Glutamatergic neuron (in vitro differentiated cells): ENCODE measurements at regions not wholly inside any gene's neighbourhood (a gene's known extent, or its start where the extent isn't known, plus 50 kb on each side); places are given as distances from the start of the nearest gene placed in this dataset.

ENCODE experiments used
- DNase-seq: peaks from one replicate; pipeline ENCODE4 v3.0.0; 2022
- H3K27ac Mint-ChIP-seq: one replicate; pipeline ENCODE4 v1.8.0; 2020; ENCODE audit warnings: mild to moderate bottlenecking, mixed read lengths, inconsistent platforms; ENCODE audit not compliant: unreplicated experiment
- H3K27me3 Mint-ChIP-seq: one replicate; pipeline ENCODE4 v1.8.0; 2020; ENCODE audit warnings: mild to moderate bottlenecking, moderate library complexity, mixed read lengths, inconsistent platforms; ENCODE audit not compliant: unreplicated experiment
- H3K36me3 Mint-ChIP-seq: one replicate; pipeline ENCODE4 v1.8.0; 2020; ENCODE audit warnings: mild to moderate bottlenecking, mixed read lengths, inconsistent platforms; ENCODE audit not compliant: unreplicated experiment
- H3K4me1 Mint-ChIP-seq: one replicate; pipeline ENCODE4 v1.8.0; 2020; ENCODE audit warnings: mild to moderate bottlenecking, low read depth, mixed read lengths, inconsistent platforms; ENCODE audit not compliant: unreplicated experiment
- H3K4me3 Mint-ChIP-seq: one replicate; pipeline ENCODE4 v1.8.0; 2020; ENCODE audit warnings: mild to moderate bottlenecking, mixed read lengths, inconsistent platforms; ENCODE audit not compliant: unreplicated experiment
- H3K9me3 Mint-ChIP-seq: one replicate; pipeline ENCODE4 v1.8.0; 2020; ENCODE audit warnings: mild to moderate bottlenecking, moderate library complexity, mixed read lengths, inconsistent platforms; ENCODE audit not compliant: unreplicated experiment
- TF ChIP-seq, protein P1 (sequence below): fragments of 200-600 bp; sonication (generic); IDR thresholded peaks from one replicate; pipeline ENCODE4 v1.5.0; 2021; ENCODE audit not compliant: partially characterized antibody, unreplicated experiment

DNA sequence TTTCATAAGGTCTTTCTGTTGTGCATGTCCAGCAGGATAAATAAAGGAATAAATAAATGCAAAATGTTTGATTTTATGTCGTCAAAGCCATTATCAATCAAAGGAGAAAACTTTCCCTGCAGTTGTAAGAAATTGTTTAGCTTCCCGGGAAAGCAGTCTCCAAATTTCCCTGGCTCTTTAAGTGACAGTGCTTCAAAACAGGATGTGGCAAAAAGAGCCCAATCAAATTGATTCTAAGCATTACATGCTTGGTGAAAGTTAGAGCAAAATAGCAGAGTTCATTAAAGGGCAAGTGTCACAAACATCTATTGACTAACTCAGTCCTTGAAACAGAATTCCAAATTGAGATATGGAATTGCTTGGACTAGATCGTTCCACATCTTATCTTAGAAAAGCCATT, 704.1 kb downstream of the PRELID2 start:
- no peaks in the 10 kb centered on the region for H3K4me1 Mint-ChIP-seq
- no peaks in the 10 kb centered on the region for H3K9me3 Mint-ChIP-seq
- no peaks in the 10 kb centered on the region for H3K36me3 Mint-ChIP-seq
- no peak overlapping the region for H3K27ac Mint-ChIP-seq
- H3K4me3 Mint-ChIP-seq, result no peak overlapping the region
- TF ChIP-seq, protein P1, sequence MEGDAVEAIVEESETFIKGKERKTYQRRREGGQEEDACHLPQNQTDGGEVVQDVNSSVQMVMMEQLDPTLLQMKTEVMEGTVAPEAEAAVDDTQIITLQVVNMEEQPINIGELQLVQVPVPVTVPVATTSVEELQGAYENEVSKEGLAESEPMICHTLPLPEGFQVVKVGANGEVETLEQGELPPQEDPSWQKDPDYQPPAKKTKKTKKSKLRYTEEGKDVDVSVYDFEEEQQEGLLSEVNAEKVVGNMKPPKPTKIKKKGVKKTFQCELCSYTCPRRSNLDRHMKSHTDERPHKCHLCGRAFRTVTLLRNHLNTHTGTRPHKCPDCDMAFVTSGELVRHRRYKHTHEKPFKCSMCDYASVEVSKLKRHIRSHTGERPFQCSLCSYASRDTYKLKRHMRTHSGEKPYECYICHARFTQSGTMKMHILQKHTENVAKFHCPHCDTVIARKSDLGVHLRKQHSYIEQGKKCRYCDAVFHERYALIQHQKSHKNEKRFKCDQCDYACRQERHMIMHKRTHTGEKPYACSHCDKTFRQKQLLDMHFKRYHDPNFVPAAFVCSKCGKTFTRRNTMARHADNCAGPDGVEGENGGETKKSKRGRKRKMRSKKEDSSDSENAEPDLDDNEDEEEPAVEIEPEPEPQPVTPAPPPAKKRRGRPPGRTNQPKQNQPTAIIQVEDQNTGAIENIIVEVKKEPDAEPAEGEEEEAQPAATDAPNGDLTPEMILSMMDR, result no peak
- no peak for DNase-seq
- H3K27me3 Mint-ChIP-seq, result peaks cover 2% of the 10 kb centered on the region

DNA sequence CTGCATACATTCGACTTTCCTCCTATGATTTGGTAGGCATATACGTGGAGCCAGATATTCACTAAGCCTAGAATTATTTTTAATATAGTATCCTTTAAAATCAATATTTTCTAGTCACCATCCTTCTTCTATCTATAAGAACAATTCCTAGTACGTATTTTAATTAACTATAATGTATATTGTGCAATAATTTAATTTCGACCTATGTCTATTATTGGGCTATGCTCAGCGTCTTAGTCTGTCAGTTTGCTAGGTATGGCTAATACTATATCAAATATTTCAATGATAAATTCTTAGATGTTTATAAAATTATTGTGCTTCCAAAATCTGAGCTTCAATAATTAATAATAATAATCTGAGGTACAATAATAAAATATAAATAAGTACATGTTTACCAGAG, 705.3 kb downstream of the PRELID2 start:
- Mint-ChIP-seq H3K36me3 (no peaks in the 10 kb centered on the region), H3K4me3 (no peak overlapping the region), H3K27ac (no peak overlapping the region), H3K4me1 (no peaks in the 10 kb centered on the region), H3K27me3 (peaks cover 2% of the 10 kb centered on the region), H3K9me3 (no peaks in the 10 kb centered on the region)
- DNase-seq, result no peak
- TF ChIP-seq, protein P1, result no peak

DNA sequence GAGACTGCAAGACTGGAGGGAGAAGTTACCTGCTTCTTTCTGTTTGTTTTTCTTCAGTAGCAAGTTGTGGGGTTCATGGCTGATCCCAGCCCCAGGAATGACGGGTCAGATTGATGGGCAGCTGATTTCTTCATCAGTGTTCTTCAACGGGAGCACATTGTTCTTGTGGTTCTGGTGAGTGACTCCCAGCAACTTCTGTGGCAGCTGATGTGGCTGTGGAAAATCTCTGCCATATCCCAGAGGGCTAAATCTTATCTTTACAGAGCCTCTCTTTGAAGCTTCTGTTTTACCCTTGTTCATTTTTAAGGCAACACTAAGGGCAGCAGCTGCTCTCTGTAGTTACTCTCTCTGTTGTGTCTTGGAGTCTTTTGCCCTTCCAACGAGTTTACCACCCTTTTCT, 710.3 kb downstream of the PRELID2 start:
- H3K27ac Mint-ChIP-seq, result no peak overlapping the region
- TF ChIP-seq, protein P1, result no peak
- no peak for DNase-seq
- no peaks in the 10 kb centered on the region for H3K9me3 Mint-ChIP-seq
- no peak overlapping the region for H3K4me3 Mint-ChIP-seq
- no peaks in the 10 kb centered on the region for H3K4me1 Mint-ChIP-seq
- H3K27me3 Mint-ChIP-seq, result no peaks in the 10 kb centered on the region
- H3K36me3 Mint-ChIP-seq, result no peaks in the 10 kb centered on the region

DNA sequence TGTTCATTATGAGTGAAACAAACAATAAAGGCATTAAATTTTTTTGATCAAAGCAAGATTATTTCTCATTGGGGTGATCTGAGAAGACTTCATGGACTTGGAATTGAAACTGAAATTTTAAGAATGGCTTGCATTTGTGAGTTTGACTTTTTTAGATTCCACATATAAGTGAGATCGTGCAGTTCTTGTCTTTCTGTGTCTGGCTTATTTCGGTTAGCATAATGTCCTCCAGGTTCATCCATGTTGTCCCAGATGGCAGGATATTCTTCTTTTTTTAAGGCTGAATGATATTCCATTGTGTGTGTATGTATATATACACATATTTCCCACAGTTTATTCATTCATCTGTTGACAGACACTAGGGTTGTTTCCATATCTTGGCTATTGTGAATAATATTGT, 716.5 kb downstream of the PRELID2 start:
- DNase-seq, result no peak
- Mint-ChIP-seq H3K36me3 (no peaks in the 10 kb centered on the region), H3K27ac (no peak overlapping the region), H3K27me3 (no peaks in the 10 kb centered on the region), H3K9me3 (no peaks in the 10 kb centered on the region), H3K4me1 (no peaks in the 10 kb centered on the region), H3K4me3 (no peak overlapping the region)
- TF ChIP-seq, protein P1, result no peak

DNA sequence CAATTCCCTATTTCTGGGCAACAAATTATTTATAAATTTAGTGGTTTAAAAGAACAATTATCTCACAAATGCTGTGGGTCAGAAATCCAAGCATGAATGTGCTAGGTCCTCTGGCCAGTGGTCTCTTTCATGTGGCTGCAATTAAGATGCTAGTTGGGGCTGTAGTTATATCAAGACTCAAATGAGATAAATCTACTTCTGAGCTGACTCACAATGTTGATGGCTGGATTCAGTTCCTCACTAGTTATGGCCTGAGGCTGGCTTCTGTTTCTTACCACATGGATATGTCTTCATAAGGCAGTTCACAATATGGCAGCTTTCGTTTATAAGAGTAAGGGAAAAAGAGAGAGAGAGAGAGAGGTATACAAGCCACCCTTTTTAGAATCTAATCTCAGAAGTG, 717.0 kb downstream of the PRELID2 start:
- Mint-ChIP-seq H3K9me3 (no peaks in the 10 kb centered on the region), H3K4me1 (no peaks in the 10 kb centered on the region), H3K4me3 (no peak overlapping the region), H3K27me3 (peaks cover 2% of the 10 kb centered on the region), H3K36me3 (no peaks in the 10 kb centered on the region), H3K27ac (no peak overlapping the region)
- DNase-seq, result no peak
- TF ChIP-seq, protein P1, result no peak
